ENCODE measurements at regions not wholly inside any gene's neighbourhood (a gene's known extent, or its start where the extent isn't known, plus 50 kb on each side); places are given as distances from the start of the nearest gene placed in this dataset.

DNA sequence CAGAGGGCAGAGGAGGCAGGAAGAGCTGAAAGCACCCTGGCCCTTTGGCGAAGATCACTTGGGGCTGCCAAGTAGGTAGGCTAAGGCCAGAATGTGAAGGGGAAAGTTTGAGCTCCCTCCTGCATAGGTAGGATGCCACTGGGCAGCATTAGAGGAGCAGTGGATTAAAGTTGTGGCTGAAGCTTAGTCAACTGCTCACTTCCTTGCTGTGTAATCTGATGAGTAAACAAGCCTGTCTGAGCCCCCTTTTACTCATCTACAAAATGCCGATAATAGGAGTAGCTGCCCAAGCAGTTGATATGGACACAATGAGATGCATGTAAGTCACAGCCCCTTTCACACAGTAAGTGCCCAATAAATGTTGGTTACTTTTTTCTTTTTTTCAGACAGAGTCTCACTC is 216.4 kb downstream of the MN1 start:
- Histone ChIP-seq H4K8ac (replicated peaks; ENCODE audit: insufficient read length, low read depth, low read length) (no peak overlapping the region), H4K91ac (ENCODE audit: insufficient read length, low read depth, low read length) (no peak overlapping the region), H3K23me2 (ENCODE audit: insufficient read length, low read depth, low read length, poor library complexity, severe bottlenecking) (no peaks in the 10 kb centered on the region), H2AFZ (ENCODE audit: low read length) (no peak overlapping the region), H3K14ac (ENCODE audit: insufficient read depth, low read length) (no peak overlapping the region; the same call in 1 of the 2 replicates), H3K18ac (ENCODE audit: insufficient read length, low read depth, low read length) (no peak overlapping the region), H3T11ph (ENCODE audit: low read length) (no peak overlapping the region), H3K4me1 (ENCODE audit: insufficient read depth, low read length) (no peaks in the 10 kb centered on the region), H2AK5ac (ENCODE audit: insufficient read length, low read length) (no peak overlapping the region), H3K4me2 (ENCODE audit: insufficient read depth, insufficient read length, low read length) (no peak overlapping the region), H2BK5ac (ENCODE audit: insufficient read length, low read length) (no peak overlapping the region), H3K9me3 (ENCODE audit: control insufficient read depth, low read depth, low read length) (no peaks in the 10 kb centered on the region), H3K56ac (ENCODE audit: insufficient read length, low read depth, low read length) (no peak overlapping the region), H2BK20ac (ENCODE audit: low read depth, low read length, poor library complexity, severe bottlenecking) (no peak overlapping the region), H3K79me1 (ENCODE audit: insufficient read depth, low read depth, low read length, poor library complexity, severe bottlenecking) (no peaks in the 10 kb centered on the region), H3K79me2 (ENCODE audit: insufficient read depth, low read length) (no peaks in the 10 kb centered on the region), H2BK15ac (ENCODE audit: low read depth, low read length) (no peak overlapping the region), H3K4ac (ENCODE audit: low read depth, low read length) (no peak overlapping the region), H3K27me3 (ENCODE audit: insufficient read depth, low read length) (no peaks in the 10 kb centered on the region), H3K9ac (ENCODE audit: extremely low read depth, insufficient read length, low read length) (no peak overlapping the region), H2BK12ac (ENCODE audit: insufficient read length, low read depth, low read length) (no peak overlapping the region), H4K20me1 (ENCODE audit: control insufficient read depth, insufficient read depth, insufficient read length) (no peaks in the 10 kb centered on the region), H3K23ac (ENCODE audit: insufficient read length, low read depth, low read length) (no peak overlapping the region), H4K5ac (ENCODE audit: insufficient read length, low read depth, low read length) (no peak overlapping the region), H3K27ac (ENCODE audit: insufficient read length, low read depth, low read length) (no peak overlapping the region), H2BK120ac (ENCODE audit: low read depth, low read length, poor library complexity, severe bottlenecking) (no peak overlapping the region)
- Mint-ChIP-seq H3K4me1 (peaks cover 7 to 10% of the 10 kb centered on the region in 2 experiments; a peak in 3 of 4 replicates), H3K36me3 (ENCODE audit: insufficient read depth in 1 of 3, low read depth in 3 of 3) (no peaks in the 10 kb centered on the region), H3K27ac (no peak overlapping the region), H3K27me3 (ENCODE audit: low read depth) (peaks cover 32% of the 10 kb centered on the region), H3K4me3 (no peak overlapping the region), H3K9me3 (no peaks in the 10 kb centered on the region)
- DNase-seq, result no peak
- WGBS (ENCODE audit: extremely low coverage, insufficient read length, low lambda C conversion rate), result no CpG with 5 or more reads among the region's 2 CpGs
- TF ChIP-seq, protein P1, sequence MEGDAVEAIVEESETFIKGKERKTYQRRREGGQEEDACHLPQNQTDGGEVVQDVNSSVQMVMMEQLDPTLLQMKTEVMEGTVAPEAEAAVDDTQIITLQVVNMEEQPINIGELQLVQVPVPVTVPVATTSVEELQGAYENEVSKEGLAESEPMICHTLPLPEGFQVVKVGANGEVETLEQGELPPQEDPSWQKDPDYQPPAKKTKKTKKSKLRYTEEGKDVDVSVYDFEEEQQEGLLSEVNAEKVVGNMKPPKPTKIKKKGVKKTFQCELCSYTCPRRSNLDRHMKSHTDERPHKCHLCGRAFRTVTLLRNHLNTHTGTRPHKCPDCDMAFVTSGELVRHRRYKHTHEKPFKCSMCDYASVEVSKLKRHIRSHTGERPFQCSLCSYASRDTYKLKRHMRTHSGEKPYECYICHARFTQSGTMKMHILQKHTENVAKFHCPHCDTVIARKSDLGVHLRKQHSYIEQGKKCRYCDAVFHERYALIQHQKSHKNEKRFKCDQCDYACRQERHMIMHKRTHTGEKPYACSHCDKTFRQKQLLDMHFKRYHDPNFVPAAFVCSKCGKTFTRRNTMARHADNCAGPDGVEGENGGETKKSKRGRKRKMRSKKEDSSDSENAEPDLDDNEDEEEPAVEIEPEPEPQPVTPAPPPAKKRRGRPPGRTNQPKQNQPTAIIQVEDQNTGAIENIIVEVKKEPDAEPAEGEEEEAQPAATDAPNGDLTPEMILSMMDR (conservative IDR thresholded peaks at IDR 0.05), result no peak
